Activated CD4-positive, alpha-beta memory T cell treated with anti-CD3 and anti-CD28 coated beads for 36 hours (primary cell): ENCODE measurements at regions not wholly inside any gene's neighbourhood (a gene's known extent, or its start where the extent isn't known, plus 50 kb on each side); places are given as distances from the start of the nearest gene placed in this dataset.

Source experiments
- CTCF ChIA-PET: fragments of 350-600 bp; sonication (Branson Sonifier 250); formaldehyde crosslinking; loops from one replicate; lab custom pipeline; 2021; ENCODE audit warnings: antibody characterized with exemption, inconsistent platforms; lab: Charles Lee
- POLR2A ChIA-PET: fragments of 350-600 bp; sonication (Branson Sonifier 250); formaldehyde crosslinking; loops from one replicate; lab custom pipeline; 2021; ENCODE audit warnings: antibody characterized with exemption; lab: Charles Lee
- DNase-seq: peaks from one replicate; pipeline ENCODE4 v3.0.0-alpha.2; 2020
- H3K27ac Mint-ChIP-seq: one replicate; pipeline ENCODE4 v1.8.0; 2021; ENCODE audit warnings: mixed read lengths
- H3K27me3 Mint-ChIP-seq: one replicate; pipeline ENCODE4 v1.8.0; 2021; ENCODE audit warnings: mixed read lengths
- H3K36me3 Mint-ChIP-seq: one replicate; pipeline ENCODE4 v1.8.0; 2021; ENCODE audit warnings: mixed read lengths
- H3K4me1 Mint-ChIP-seq: one replicate; pipeline ENCODE4 v1.8.0; 2021; ENCODE audit warnings: low read depth, mixed read lengths
- H3K4me3 Mint-ChIP-seq: one replicate; pipeline ENCODE4 v1.8.0; 2021; ENCODE audit warnings: mild to moderate bottlenecking, mixed read lengths
- H3K9me3 Mint-ChIP-seq: one replicate; pipeline ENCODE4 v1.8.0; 2021; ENCODE audit warnings: mixed read lengths
- intact Hi-C: fragments of 100-400 bp; cut with micrococcal nuclease; formaldehyde crosslinking; loops from one replicate; pipeline ENCODE4 v1.15.1; 2023

GRCh38 chr2:18825838-18826237, 236.5 kb upstream of the NT5C1B start:
- Mint-ChIP-seq H3K4me1 (no peaks in the 10 kb centered on the region), H3K27me3 (no peaks in the 10 kb centered on the region), H3K4me3 (no peak overlapping the region), H3K9me3 (no peaks in the 10 kb centered on the region), H3K27ac (no peak overlapping the region), H3K36me3 (no peaks in the 10 kb centered on the region)
- ChIA-PET CTCF (no interaction called here), POLR2A (no interaction called here)
- no peak for DNase-seq
- intact Hi-C loops, result no loop called here

DNA sequence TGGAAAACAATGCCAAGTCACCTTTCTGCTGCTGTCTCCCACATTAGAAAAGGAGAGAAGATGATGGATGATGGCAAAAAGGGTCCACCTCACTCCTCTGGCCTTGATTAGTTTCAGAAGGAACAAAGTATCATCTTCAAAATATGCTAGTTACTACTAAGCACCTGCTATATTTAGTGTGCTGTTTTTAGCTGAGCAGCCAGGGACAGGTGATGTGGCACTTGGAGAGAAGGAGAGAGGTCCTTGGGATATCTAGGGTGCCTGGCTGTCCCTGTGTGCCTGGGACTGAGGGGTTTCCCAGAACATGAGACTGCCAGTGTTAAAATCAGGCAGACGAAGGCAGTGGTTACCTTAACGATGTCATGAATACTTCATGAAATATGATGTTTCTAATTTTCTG, 235.5 kb upstream of the NT5C1B start:
- ChIA-PET POLR2A (no interaction called here), CTCF (no interaction called here)
- Mint-ChIP-seq H3K4me3 (no peak overlapping the region), H3K27ac (no peak overlapping the region), H3K27me3 (no peaks in the 10 kb centered on the region), H3K9me3 (no peaks in the 10 kb centered on the region), H3K4me1 (no peaks in the 10 kb centered on the region), H3K36me3 (no peaks in the 10 kb centered on the region)
- no peak for DNase-seq
- intact Hi-C loops, result no loop called here

DNA sequence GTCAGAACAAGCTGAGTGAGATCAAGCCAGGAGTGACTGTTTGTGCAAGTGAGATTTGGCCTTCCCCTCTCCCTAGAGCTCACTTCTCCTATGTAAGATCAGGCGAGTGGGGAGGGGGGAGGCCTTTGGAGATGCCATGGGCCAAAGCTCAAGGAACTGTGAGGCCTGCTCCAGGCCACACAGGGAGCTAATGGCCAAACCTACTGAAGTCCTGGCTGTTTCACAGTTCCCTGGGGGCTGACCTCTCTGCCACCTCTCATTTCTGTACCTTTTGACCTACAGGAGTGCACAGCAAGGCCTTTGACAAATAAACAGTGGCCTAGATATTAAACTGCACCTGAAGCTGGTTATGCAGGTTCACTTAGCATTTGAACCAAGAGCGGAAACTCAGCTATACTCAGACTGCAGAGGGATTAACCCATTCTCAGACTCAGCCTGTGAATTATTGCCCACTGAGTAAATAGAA, 235.0 kb upstream of the NT5C1B start:
- Mint-ChIP-seq H3K27ac (no peak overlapping the region), H3K27me3 (no peaks in the 10 kb centered on the region), H3K36me3 (no peaks in the 10 kb centered on the region), H3K4me1 (no peaks in the 10 kb centered on the region), H3K9me3 (no peaks in the 10 kb centered on the region), H3K4me3 (no peak overlapping the region)
- ChIA-PET POLR2A (no interaction called here), CTCF (no interaction called here)
- no peak for DNase-seq
- intact Hi-C loops, result no loop called here

GRCh38 chr2:18821431-18821830, 232.1 kb upstream of the NT5C1B start:
- no peaks in the 10 kb centered on the region for H3K9me3 Mint-ChIP-seq
- ChIA-PET POLR2A (no interaction called here), CTCF (no interaction called here)
- intact Hi-C loops, result no loop called here
- H3K27ac Mint-ChIP-seq, result no peak overlapping the region
- no peak overlapping the region for H3K4me3 Mint-ChIP-seq
- no peak for DNase-seq
- no peaks in the 10 kb centered on the region for H3K4me1 Mint-ChIP-seq
- H3K36me3 Mint-ChIP-seq, result no peaks in the 10 kb centered on the region
- no peaks in the 10 kb centered on the region for H3K27me3 Mint-ChIP-seq

GRCh38 chr2:18820966-18821365, 231.6 kb upstream of the NT5C1B start:
- H3K9me3 Mint-ChIP-seq, result no peaks in the 10 kb centered on the region
- H3K27ac Mint-ChIP-seq, result no peak overlapping the region
- no peaks in the 10 kb centered on the region for H3K4me1 Mint-ChIP-seq
- POLR2A ChIA-PET, result no interaction called here
- no peaks in the 10 kb centered on the region for H3K27me3 Mint-ChIP-seq
- CTCF ChIA-PET, result no interaction called here
- DNase-seq, result no peak
- H3K36me3 Mint-ChIP-seq, result no peaks in the 10 kb centered on the region
- intact Hi-C loops, result no loop called here
- H3K4me3 Mint-ChIP-seq, result no peak overlapping the region

GRCh38 chr2:18819566-18819965, 230.2 kb upstream of the NT5C1B start:
- Mint-ChIP-seq H3K9me3 (no peaks in the 10 kb centered on the region), H3K27me3 (no peaks in the 10 kb centered on the region), H3K4me3 (no peak overlapping the region), H3K36me3 (no peaks in the 10 kb centered on the region), H3K27ac (no peak overlapping the region), H3K4me1 (no peaks in the 10 kb centered on the region)
- CTCF ChIA-PET, result no interaction called here
- DNase-seq, result no peak
- POLR2A ChIA-PET, result no interaction called here
- intact Hi-C loops, result no loop called here

DNA sequence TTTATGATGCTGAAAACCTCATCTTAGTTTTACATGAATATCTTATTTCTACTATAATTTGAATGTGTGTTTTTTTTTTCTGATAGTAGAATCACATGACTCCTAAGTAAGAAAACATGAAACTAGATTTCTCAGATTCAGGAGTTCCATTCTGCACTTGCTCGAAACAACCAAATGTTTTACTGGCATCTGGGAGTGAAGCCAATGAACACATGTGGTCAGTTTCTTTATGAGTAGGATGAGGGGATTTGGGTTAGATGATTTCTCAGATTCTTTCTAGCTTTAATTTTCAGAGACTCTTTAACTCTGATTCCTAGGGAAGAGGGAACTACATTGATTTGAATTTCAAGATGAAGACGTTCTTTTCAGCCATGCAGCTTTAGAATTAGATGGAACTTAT, 225.0 kb upstream of the NT5C1B start:
- Mint-ChIP-seq H3K4me1 (no peaks in the 10 kb centered on the region), H3K4me3 (no peak overlapping the region), H3K27me3 (no peaks in the 10 kb centered on the region), H3K9me3 (no peaks in the 10 kb centered on the region), H3K27ac (no peak overlapping the region), H3K36me3 (no peaks in the 10 kb centered on the region)
- no peak for DNase-seq
- ChIA-PET POLR2A (no interaction called here), CTCF (no interaction called here)
- intact Hi-C loops, result no loop called here

- DNase-seq, result no peak
- Mint-ChIP-seq H3K27me3 (no peaks in the 10 kb centered on the region), H3K4me1 (no peaks in the 10 kb centered on the region), H3K4me3 (no peak overlapping the region), H3K36me3 (no peaks in the 10 kb centered on the region), H3K27ac (no peak overlapping the region), H3K9me3 (no peaks in the 10 kb centered on the region)
- CTCF ChIA-PET, result no interaction called here
- POLR2A ChIA-PET, result no interaction called here
- intact Hi-C loops, result no loop called here
Measured at GRCh38 chr2:18804536-18804935, 215.2 kb upstream of the NT5C1B start.

- H3K9me3 Mint-ChIP-seq, result no peaks in the 10 kb centered on the region
- CTCF ChIA-PET, result no interaction called here
- H3K4me1 Mint-ChIP-seq, result no peaks in the 10 kb centered on the region
- intact Hi-C loops, result no loop called here
- DNase-seq, result no peak
- POLR2A ChIA-PET, result no interaction called here
- H3K27me3 Mint-ChIP-seq, result no peaks in the 10 kb centered on the region
- no peaks in the 10 kb centered on the region for H3K36me3 Mint-ChIP-seq
- H3K4me3 Mint-ChIP-seq, result no peak overlapping the region
- H3K27ac Mint-ChIP-seq, result no peak overlapping the region
Measured at GRCh38 chr2:18803141-18803939, 214.0 kb upstream of the NT5C1B start.

GRCh38 chr2:18800240-18800971, 211.0 kb upstream of the NT5C1B start:
- H3K4me1 Mint-ChIP-seq, result no peaks in the 10 kb centered on the region
- CTCF ChIA-PET, result no interaction called here
- H3K9me3 Mint-ChIP-seq, result no peaks in the 10 kb centered on the region
- no peak overlapping the region for H3K27ac Mint-ChIP-seq
- DNase-seq, result no peak
- no peaks in the 10 kb centered on the region for H3K27me3 Mint-ChIP-seq
- POLR2A ChIA-PET, result no interaction called here
- intact Hi-C loops, result no loop called here
- H3K36me3 Mint-ChIP-seq, result no peaks in the 10 kb centered on the region
- no peak overlapping the region for H3K4me3 Mint-ChIP-seq

DNA sequence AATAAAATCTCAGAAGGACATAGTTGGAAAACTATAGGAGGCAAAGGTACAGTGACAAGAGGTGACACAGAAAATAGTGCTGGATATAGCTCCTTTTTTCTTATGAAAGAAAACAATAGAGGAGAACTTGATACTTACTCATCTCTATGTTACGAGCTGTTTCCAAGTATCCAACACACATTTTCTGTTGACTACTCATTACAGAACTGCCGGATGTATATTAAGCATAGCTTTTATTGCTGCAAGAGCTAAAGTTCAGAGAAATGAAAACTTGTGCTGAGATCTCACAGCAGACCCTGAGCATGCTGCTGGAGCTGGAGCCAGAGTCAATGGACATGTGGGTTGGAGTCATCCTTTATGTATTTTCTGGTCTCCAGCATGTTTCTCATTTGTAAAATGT, 210.0 kb upstream of the NT5C1B start:
- H3K4me1 Mint-ChIP-seq, result no peaks in the 10 kb centered on the region
- DNase-seq, result no peak
- CTCF ChIA-PET, result no interaction called here
- no peaks in the 10 kb centered on the region for H3K27me3 Mint-ChIP-seq
- H3K9me3 Mint-ChIP-seq, result no peaks in the 10 kb centered on the region
- intact Hi-C loops, result no loop called here
- H3K27ac Mint-ChIP-seq, result no peak overlapping the region
- H3K36me3 Mint-ChIP-seq, result no peaks in the 10 kb centered on the region
- POLR2A ChIA-PET, result no interaction called here
- no peak overlapping the region for H3K4me3 Mint-ChIP-seq

GRCh38 chr2:18797133-18797845, 207.9 kb upstream of the NT5C1B start:
- ChIA-PET CTCF (no interaction called here), POLR2A (no interaction called here)
- intact Hi-C loops, result no loop called here
- Mint-ChIP-seq H3K27ac (no peak overlapping the region), H3K4me1 (no peaks in the 10 kb centered on the region), H3K36me3 (no peaks in the 10 kb centered on the region), H3K9me3 (no peaks in the 10 kb centered on the region), H3K4me3 (no peak overlapping the region), H3K27me3 (no peaks in the 10 kb centered on the region)
- no peak for DNase-seq
